ENCODE measurements at regions not wholly inside any gene's neighbourhood (a gene's known extent, or its start where the extent isn't known, plus 50 kb on each side); places are given as distances from the start of the nearest gene placed in this dataset.

- no peak for DNase-seq (ENCODE audit: low read depth)
These were observed 64.6 kb downstream of the TSPAN17 start for GRCh38 chr5:176711883-176712282.

- no peak for DNase-seq (ENCODE audit: low read depth)
These were observed 65.4 kb downstream of the TSPAN17 start for GRCh38 chr5:176712546-176713304.

GRCh38 chr5:176713409-176713808, 66.1 kb downstream of the TSPAN17 start:
- no peak for DNase-seq (ENCODE audit: low read depth)

- no peak for DNase-seq (ENCODE audit: low read depth)
These were observed 66.8 kb downstream of the TSPAN17 start for GRCh38 chr5:176714067-176714466.

- DNase-seq (ENCODE audit: low read depth), result peak; percentile 72
These were observed 69.0 kb downstream of the TSPAN17 start for GRCh38 chr5:176716320-176716719.

GRCh38 chr5:176719113-176719739, 71.9 kb downstream of the TSPAN17 start:
- DNase-seq (ENCODE audit: low read depth), result no peak

- DNase-seq (ENCODE audit: low read depth), result no peak
These were observed 74.2 kb downstream of the TSPAN17 start for GRCh38 chr5:176721509-176721908.

- no peak for DNase-seq (ENCODE audit: low read depth)
These were observed 75.5 kb downstream of the TSPAN17 start for GRCh38 chr5:176722757-176723156.

- no peak for DNase-seq (ENCODE audit: low read depth)
These were observed 76.2 kb downstream of the TSPAN17 start for GRCh38 chr5:176723440-176723839.

- DNase-seq (ENCODE audit: low read depth), result no peak
These were observed 77.2 kb downstream of the TSPAN17 start for GRCh38 chr5:176724472-176724871.

- DNase-seq (ENCODE audit: low read depth), result no peak
These were observed 78.4 kb downstream of the TSPAN17 start for GRCh38 chr5:176725521-176726280.

- no peak for DNase-seq (ENCODE audit: low read depth)
These were observed 79.7 kb downstream of the TSPAN17 start for GRCh38 chr5:176726746-176727527.

- no peak for DNase-seq (ENCODE audit: low read depth)
These were observed 80.2 kb downstream of the TSPAN17 start for GRCh38 chr5:176727528-176727900.

GRCh38 chr5:176727983-176728675, 80.8 kb downstream of the TSPAN17 start:
- no peak for DNase-seq (ENCODE audit: low read depth)

GRCh38 chr5:176728831-176729251, 81.5 kb upstream of the UNC5A start:
- DNase-seq (ENCODE audit: low read depth), result no peak

GRCh38 chr5:176730815-176731475, 79.4 kb upstream of the UNC5A start:
- DNase-seq (ENCODE audit: low read depth), result no peak

- DNase-seq (ENCODE audit: low read depth), result no peak
These were observed 78.7 kb upstream of the UNC5A start for GRCh38 chr5:176731506-176732160.

GRCh38 chr5:176732306-176732705, 78.1 kb upstream of the UNC5A start:
- no peak for DNase-seq (ENCODE audit: low read depth)

GRCh38 chr5:176732736-176733405, 77.5 kb upstream of the UNC5A start:
- DNase-seq (ENCODE audit: low read depth), result no peak
